HEK293 (cell line): ENCODE measurements at regions not wholly inside any gene's neighbourhood (a gene's known extent, or its start where the extent isn't known, plus 50 kb on each side); places are given as distances from the start of the nearest gene placed in this dataset.

ENCODE experiments used
- CTCF ChIA-PET: fragments of 350-600 bp; formaldehyde crosslinking; extraction: SDS; loops from one replicate; lab custom pipeline; 2021; ENCODE audit warnings: antibody characterized with exemption; lab: Yijun Ruan, JAX
- POLR2A ChIA-PET: fragments of 300-600 bp; formaldehyde crosslinking; extraction: SDS; loops from one replicate; lab custom pipeline; 2020; ENCODE audit warnings: antibody characterized with exemption, inconsistent platforms; lab: Yijun Ruan, JAX
- H3K27ac ChIP-seq: fragments of 200-500 bp; sonication (Bioruptor generic); 2 replicates; pipeline ENCODE4 v1.5.1; 2014; ENCODE audit warnings: low read depth, low read length, control low read depth, inconsistent platforms; ENCODE audit errors: extremely low read depth
- H3K36me3 ChIP-seq, 2 experiments: fragments of 200-500 bp in 1 of 2; sonication (Bioruptor generic) in 1 of 2; 1 replicate in 1 of 2; 2 replicates in 1 of 2; pipeline ENCODE4 v1.5.1; 2014 to 2017; ENCODE audit warnings: inconsistent platforms in 2 of 2, low read length in 2 of 2; ENCODE audit not compliant: control insufficient read depth in 2 of 2, insufficient read depth in 1 of 2
- H3K4me1 ChIP-seq: fragments of 200-500 bp; sonication (Bioruptor generic); 2 replicates; pipeline ENCODE4 v1.5.1; 2014; ENCODE audit warnings: mild to moderate bottlenecking, low read length, inconsistent platforms; ENCODE audit not compliant: control insufficient read depth, insufficient read depth
- H3K4me3 ChIP-seq: 2 replicates; pipeline ENCODE4 v1.5.1; 2011; ENCODE audit warnings: low read depth, mild to moderate bottlenecking, control low read depth, low read length, moderate library complexity
- H3K9me3 ChIP-seq: fragments of 200-500 bp; sonication (Bioruptor generic); 2 replicates; pipeline ENCODE4 v1.5.1; 2014; ENCODE audit warnings: low read depth, low read length, inconsistent platforms; ENCODE audit not compliant: control insufficient read depth, insufficient read depth
- GLIS1 ChIP-seq: fragments of 450-650 bp; formaldehyde crosslinking; IDR thresholded peaks from 2 replicates; pipeline ENCODE4 v1.5.1; 2016; ENCODE audit warnings: missing biosample characterization, missing genetic modification characterization
- OSR2 ChIP-seq: fragments of 450-650 bp; formaldehyde crosslinking; IDR thresholded peaks from 2 replicates; pipeline ENCODE4 v1.5.1; 2016; ENCODE audit warnings: missing biosample characterization, missing genetic modification characterization
- SCRT1 ChIP-seq: fragments of 450-650 bp; formaldehyde crosslinking; IDR thresholded peaks from 2 replicates; pipeline ENCODE4 v1.5.1; 2016; ENCODE audit warnings: missing biosample characterization, missing genetic modification characterization, borderline replicate concordance
- SETDB1 ChIP-seq: IDR thresholded peaks from one replicate; pipeline ENCODE4 v1.6.1; 2017; ENCODE audit warnings: mild to moderate bottlenecking, low read length, moderate library complexity, mixed read lengths; ENCODE audit not compliant: insufficient read length
- WT1 ChIP-seq: fragments of 450-650 bp; formaldehyde crosslinking; IDR thresholded peaks from 2 replicates; pipeline ENCODE4 v1.5.1; 2016; ENCODE audit warnings: missing biosample characterization, missing genetic modification characterization
- ZBTB21 ChIP-seq: fragments of 450-650 bp; formaldehyde crosslinking; IDR thresholded peaks from 2 replicates; pipeline ENCODE4 v1.5.1; 2017; ENCODE audit warnings: missing biosample characterization, missing genetic modification characterization
- ZBTB26 ChIP-seq: fragments of 450-650 bp; formaldehyde crosslinking; optimal IDR thresholded peaks from 2 replicates; pipeline ENCODE3; 2016; ENCODE audit warnings: missing biosample characterization, mild to moderate bottlenecking, missing genetic modification characterization
- ZBTB8A ChIP-seq: fragments of 450-650 bp; formaldehyde crosslinking; IDR thresholded peaks from 2 replicates; pipeline ENCODE4 v1.5.1; 2016; ENCODE audit warnings: missing biosample characterization, missing genetic modification characterization
- ZFP37 ChIP-seq: fragments of 450-650 bp; formaldehyde crosslinking; IDR thresholded peaks from 2 replicates; pipeline ENCODE4 v1.5.1; 2016; ENCODE audit warnings: missing biosample characterization, missing genetic modification characterization
- ZNF157 ChIP-seq: fragments of 450-650 bp; formaldehyde crosslinking; IDR thresholded peaks from 2 replicates; pipeline ENCODE4 v1.5.1; 2016; ENCODE audit warnings: missing biosample characterization, missing genetic modification characterization
- ZNF184 ChIP-seq: fragments of 450-650 bp; IDR thresholded peaks from 2 replicates; pipeline ENCODE4 v1.5.1; 2018; ENCODE audit warnings: missing biosample characterization, mild to moderate bottlenecking, missing genetic modification characterization
- ZNF202 ChIP-seq: fragments of 450-650 bp; formaldehyde crosslinking; IDR thresholded peaks from 2 replicates; pipeline ENCODE4 v1.5.1; 2016; ENCODE audit warnings: missing biosample characterization, missing genetic modification characterization, borderline replicate concordance
- ZNF24 ChIP-seq: fragments of 450-650 bp; formaldehyde crosslinking; IDR thresholded peaks from 2 replicates; pipeline ENCODE4 v1.5.1; 2016; ENCODE audit warnings: missing biosample characterization, missing genetic modification characterization
- ZNF354C ChIP-seq: fragments of 450-650 bp; formaldehyde crosslinking; IDR thresholded peaks from 2 replicates; pipeline ENCODE4 v1.5.1; 2016; ENCODE audit warnings: missing biosample characterization, missing genetic modification characterization, low read depth, borderline replicate concordance
- ZNF391 ChIP-seq: fragments of 450-650 bp; formaldehyde crosslinking; IDR thresholded peaks from 2 replicates; pipeline ENCODE4 v1.5.1; 2016; ENCODE audit warnings: low read depth, missing biosample characterization, missing genetic modification characterization, borderline replicate concordance
- ZNF433 ChIP-seq: fragments of 450-650 bp; formaldehyde crosslinking; IDR thresholded peaks from 2 replicates; pipeline ENCODE4 v1.5.1; 2016; ENCODE audit warnings: missing biosample characterization, missing genetic modification characterization, low read depth
- ZNF48 ChIP-seq: fragments of 450-650 bp; formaldehyde crosslinking; IDR thresholded peaks from 2 replicates; pipeline ENCODE4 v1.5.1; 2016; ENCODE audit warnings: missing biosample characterization, missing genetic modification characterization
- ZNF549 ChIP-seq: fragments of 450-650 bp; IDR thresholded peaks from 2 replicates; pipeline ENCODE4 v1.5.1; 2018; ENCODE audit warnings: missing biosample characterization, missing genetic modification characterization, mild to moderate bottlenecking, inconsistent platforms, moderate library complexity
- ZNF621 ChIP-seq: fragments of 450-650 bp; formaldehyde crosslinking; IDR thresholded peaks from 2 replicates; pipeline ENCODE4 v1.5.1; 2017; ENCODE audit warnings: missing biosample characterization, missing genetic modification characterization
- ZNF654 ChIP-seq: fragments of 450-650 bp; formaldehyde crosslinking; IDR thresholded peaks from 2 replicates; pipeline ENCODE4 v1.5.1; 2016; ENCODE audit warnings: low read depth, missing biosample characterization, missing genetic modification characterization
- ZNF76 ChIP-seq: fragments of 450-650 bp; formaldehyde crosslinking; IDR thresholded peaks from 2 replicates; pipeline ENCODE4; 2016; ENCODE audit warnings: low read depth, missing biosample characterization, missing genetic modification characterization, borderline replicate concordance
- ZSCAN30 ChIP-seq: fragments of 450-650 bp; IDR thresholded peaks from 2 replicates; pipeline ENCODE4 v1.5.1; 2018; ENCODE audit warnings: missing biosample characterization, mild to moderate bottlenecking, missing genetic modification characterization, moderate library complexity
- ZXDB ChIP-seq: fragments of 450-650 bp; formaldehyde crosslinking; IDR thresholded peaks from 2 replicates; pipeline ENCODE4 v1.5.1; 2016; ENCODE audit warnings: missing biosample characterization, missing genetic modification characterization
- TF ChIP-seq, protein P1 (sequence below): fragments of 450-650 bp; formaldehyde crosslinking; IDR thresholded peaks from 2 replicates; pipeline ENCODE4 v1.5.1; 2016; ENCODE audit warnings: missing biosample characterization, missing genetic modification characterization

DNA sequence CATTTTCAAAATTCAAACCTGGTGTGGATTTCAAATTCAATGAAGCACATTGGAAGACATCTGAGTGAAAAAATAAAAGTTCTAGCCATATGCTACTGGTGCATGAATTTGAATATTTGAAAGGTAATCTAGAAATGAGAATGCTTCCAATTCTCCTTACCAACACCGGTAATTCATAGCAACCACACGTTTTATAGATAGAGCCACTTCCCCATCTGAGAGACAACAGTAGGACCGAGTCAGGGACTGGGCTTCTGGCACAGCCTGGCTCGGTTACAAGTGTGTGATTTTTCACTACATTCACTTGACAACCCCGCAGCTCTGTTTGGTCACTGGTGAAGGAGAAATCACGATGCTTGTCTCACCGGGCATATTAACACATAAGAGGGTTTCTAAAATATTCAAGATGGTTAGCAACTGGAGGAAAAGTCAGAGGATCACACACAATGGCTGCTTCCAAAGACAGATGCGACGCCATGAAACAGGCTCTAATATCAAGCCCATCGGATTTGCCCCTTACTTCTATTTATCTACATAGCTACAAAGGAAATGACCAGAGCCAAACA, 86.5 kb upstream of the FOXN3 start:
- TF ChIP-seq GLIS1 (tag by site-specific recombination) (no peak), SETDB1 (no peak), ZBTB21 (tag by site-specific recombination) (no peak), ZXDB (no peak), ZNF157 (tag by site-specific recombination) (no peak), ZNF184 (tag by site-specific recombination) (no peak), ZNF202 (tag by site-specific recombination) (no peak), ZBTB8A (tag by site-specific recombination) (no peak), ZNF654 (tag by site-specific recombination) (no peak), ZNF433 (tag by site-specific recombination) (no peak), ZBTB26 (tag by site-specific recombination) (no peak), ZNF391 (tag by site-specific recombination) (no peak), WT1 (tag by site-specific recombination) (no peak)
- TF ChIP-seq, protein P1, sequence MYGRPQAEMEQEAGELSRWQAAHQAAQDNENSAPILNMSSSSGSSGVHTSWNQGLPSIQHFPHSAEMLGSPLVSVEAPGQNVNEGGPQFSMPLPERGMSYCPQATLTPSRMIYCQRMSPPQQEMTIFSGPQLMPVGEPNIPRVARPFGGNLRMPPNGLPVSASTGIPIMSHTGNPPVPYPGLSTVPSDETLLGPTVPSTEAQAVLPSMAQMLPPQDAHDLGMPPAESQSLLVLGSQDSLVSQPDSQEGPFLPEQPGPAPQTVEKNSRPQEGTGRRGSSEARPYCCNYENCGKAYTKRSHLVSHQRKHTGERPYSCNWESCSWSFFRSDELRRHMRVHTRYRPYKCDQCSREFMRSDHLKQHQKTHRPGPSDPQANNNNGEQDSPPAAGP (tag by site-specific recombination), result no peak
- CTCF ChIA-PET, result no interaction called here
- H3K27ac ChIP-seq, result no peak overlapping the region
- H3K9me3 ChIP-seq, result no peaks in the 10 kb centered on the region
- H3K4me3 ChIP-seq, result no peak overlapping the region
- no peaks in the 10 kb centered on the region; the same call in 1 of the 2 replicates for H3K4me1 ChIP-seq
- H3K36me3 ChIP-seq, result no peaks in the 10 kb centered on the region; a peak in 1 of 3 replicates
- POLR2A ChIA-PET, result no interaction called here

DNA sequence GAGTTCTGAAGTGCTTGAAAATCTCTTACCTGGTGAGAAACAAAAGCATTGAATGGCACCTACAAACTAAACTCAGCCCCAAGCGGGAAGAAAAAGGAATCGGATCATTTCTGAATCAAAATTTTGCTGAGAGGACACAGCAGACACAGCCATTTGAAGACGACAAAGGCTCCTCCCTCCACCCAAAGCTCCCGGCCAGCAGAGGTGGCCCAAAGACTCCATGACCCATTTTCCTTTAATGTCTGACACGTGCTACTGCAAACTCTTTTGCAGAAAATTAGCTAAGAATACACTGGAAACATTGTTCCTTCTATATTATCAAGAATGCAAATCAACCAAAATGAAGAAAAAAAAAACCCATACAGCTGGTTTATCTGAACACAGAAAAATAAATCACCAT, 85.9 kb upstream of the FOXN3 start:
- no peaks in the 10 kb centered on the region for H3K9me3 ChIP-seq
- no peak overlapping the region for H3K4me3 ChIP-seq
- ChIA-PET CTCF (no interaction called here), POLR2A (no interaction called here)
- H3K27ac ChIP-seq, result no peak overlapping the region
- no peaks in the 10 kb centered on the region; a peak in 1 of 3 replicates for H3K36me3 ChIP-seq
- TF ChIP-seq ZNF76, result no peak
- no peak for TF ChIP-seq ZBTB21 (tag by site-specific recombination)
- no peak for TF ChIP-seq SCRT1
- no peak for TF ChIP-seq ZNF184 (tag by site-specific recombination)
- no peak for TF ChIP-seq ZNF24 (tag by site-specific recombination)
- TF ChIP-seq ZNF621 (tag by site-specific recombination), result no peak
- TF ChIP-seq ZNF48, result no peak
- TF ChIP-seq ZNF354C, result no peak
- TF ChIP-seq ZNF391 (tag by site-specific recombination), result no peak
- no peak for TF ChIP-seq OSR2
- no peak for TF ChIP-seq ZSCAN30 (tag by site-specific recombination)
- TF ChIP-seq ZFP37 (tag by site-specific recombination), result no peak
- no peak for TF ChIP-seq ZNF549 (tag by site-specific recombination)
- H3K4me1 ChIP-seq, result no peaks in the 10 kb centered on the region; the same call in 1 of the 2 replicates
